ENCODE measurements at regions not wholly inside any gene's neighbourhood (a gene's known extent, or its start where the extent isn't known, plus 50 kb on each side); places are given as distances from the start of the nearest gene placed in this dataset.

- TF ChIP-seq CTCF (IDR thresholded peaks at IDR 0.05) (no peak), POLR2AphosphoS5 (IDR thresholded peaks at IDR 0.05) (no peak), POLR2A (IDR thresholded peaks at IDR 0.05) (no peak)
Measured at GRCh38 chr3:177902876-177903275, 633.4 kb upstream of the KCNMB2 start.

Data from breast epithelium (tissue), 3 donors.